ENCODE measurements at regions not wholly inside any gene's neighbourhood (a gene's known extent, or its start where the extent isn't known, plus 50 kb on each side); places are given as distances from the start of the nearest gene placed in this dataset.

GRCh38 chr15:88714782-88715372 lies 76.1 kb downstream of the ISG20 start:
- TF ChIP-seq, protein P1, sequence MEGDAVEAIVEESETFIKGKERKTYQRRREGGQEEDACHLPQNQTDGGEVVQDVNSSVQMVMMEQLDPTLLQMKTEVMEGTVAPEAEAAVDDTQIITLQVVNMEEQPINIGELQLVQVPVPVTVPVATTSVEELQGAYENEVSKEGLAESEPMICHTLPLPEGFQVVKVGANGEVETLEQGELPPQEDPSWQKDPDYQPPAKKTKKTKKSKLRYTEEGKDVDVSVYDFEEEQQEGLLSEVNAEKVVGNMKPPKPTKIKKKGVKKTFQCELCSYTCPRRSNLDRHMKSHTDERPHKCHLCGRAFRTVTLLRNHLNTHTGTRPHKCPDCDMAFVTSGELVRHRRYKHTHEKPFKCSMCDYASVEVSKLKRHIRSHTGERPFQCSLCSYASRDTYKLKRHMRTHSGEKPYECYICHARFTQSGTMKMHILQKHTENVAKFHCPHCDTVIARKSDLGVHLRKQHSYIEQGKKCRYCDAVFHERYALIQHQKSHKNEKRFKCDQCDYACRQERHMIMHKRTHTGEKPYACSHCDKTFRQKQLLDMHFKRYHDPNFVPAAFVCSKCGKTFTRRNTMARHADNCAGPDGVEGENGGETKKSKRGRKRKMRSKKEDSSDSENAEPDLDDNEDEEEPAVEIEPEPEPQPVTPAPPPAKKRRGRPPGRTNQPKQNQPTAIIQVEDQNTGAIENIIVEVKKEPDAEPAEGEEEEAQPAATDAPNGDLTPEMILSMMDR (IDR thresholded peaks at IDR 0.05; ENCODE audit: low read depth, low read length), result no peak
- TF ChIP-seq EZH2phosphoT487 (IDR thresholded peaks at IDR 0.05; ENCODE audit: low read depth), result no peak
- Histone ChIP-seq H3K36me3 (replicated peaks; ENCODE audit: low read depth, low read length) (no peaks in the 10 kb centered on the region), H3K4me3 (ENCODE audit: low read length) (no peak overlapping the region), H3K4me1 (ENCODE audit: low read length) (no peaks in the 10 kb centered on the region), H3K4me2 (ENCODE audit: low read length) (no peak overlapping the region), H3K9me3 (ENCODE audit: insufficient read depth, low read length) (no peaks in the 10 kb centered on the region), H3K9ac (ENCODE audit: low read length) (no peak overlapping the region), H2AFZ (ENCODE audit: low read depth, low read length) (no peak overlapping the region), H3K79me2 (ENCODE audit: low read length) (no peaks in the 10 kb centered on the region), H3K27ac (ENCODE audit: low read length) (no peak overlapping the region), H4K20me1 (ENCODE audit: insufficient read depth, low read length) (no peaks in the 10 kb centered on the region), H3K27me3 (ENCODE audit: low read depth, low read length) (peaks cover 43% of the 10 kb centered on the region)

GRCh38 chr15:88716543-88717381 lies 77.9 kb downstream of the ISG20 start:
- Histone ChIP-seq H3K4me3 (ENCODE audit: low read length) (no peak overlapping the region), H3K27me3 (ENCODE audit: low read depth, low read length) (peaks cover 34% of the 10 kb centered on the region), H3K9ac (ENCODE audit: low read length) (no peak overlapping the region), H3K36me3 (replicated peaks; ENCODE audit: low read depth, low read length) (no peaks in the 10 kb centered on the region), H3K9me3 (ENCODE audit: insufficient read depth, low read length) (no peaks in the 10 kb centered on the region), H2AFZ (ENCODE audit: low read depth, low read length) (no peak overlapping the region), H3K4me2 (ENCODE audit: low read length) (no peak overlapping the region), H3K79me2 (ENCODE audit: low read length) (no peaks in the 10 kb centered on the region), H3K27ac (ENCODE audit: low read length) (no peak overlapping the region), H3K4me1 (ENCODE audit: low read length) (no peaks in the 10 kb centered on the region), H4K20me1 (ENCODE audit: insufficient read depth, low read length) (no peaks in the 10 kb centered on the region)
- TF ChIP-seq, protein P1 (IDR thresholded peaks at IDR 0.05; ENCODE audit: low read depth, low read length), result no peak
- no peak for TF ChIP-seq EZH2phosphoT487 (IDR thresholded peaks at IDR 0.05; ENCODE audit: low read depth)

DNA sequence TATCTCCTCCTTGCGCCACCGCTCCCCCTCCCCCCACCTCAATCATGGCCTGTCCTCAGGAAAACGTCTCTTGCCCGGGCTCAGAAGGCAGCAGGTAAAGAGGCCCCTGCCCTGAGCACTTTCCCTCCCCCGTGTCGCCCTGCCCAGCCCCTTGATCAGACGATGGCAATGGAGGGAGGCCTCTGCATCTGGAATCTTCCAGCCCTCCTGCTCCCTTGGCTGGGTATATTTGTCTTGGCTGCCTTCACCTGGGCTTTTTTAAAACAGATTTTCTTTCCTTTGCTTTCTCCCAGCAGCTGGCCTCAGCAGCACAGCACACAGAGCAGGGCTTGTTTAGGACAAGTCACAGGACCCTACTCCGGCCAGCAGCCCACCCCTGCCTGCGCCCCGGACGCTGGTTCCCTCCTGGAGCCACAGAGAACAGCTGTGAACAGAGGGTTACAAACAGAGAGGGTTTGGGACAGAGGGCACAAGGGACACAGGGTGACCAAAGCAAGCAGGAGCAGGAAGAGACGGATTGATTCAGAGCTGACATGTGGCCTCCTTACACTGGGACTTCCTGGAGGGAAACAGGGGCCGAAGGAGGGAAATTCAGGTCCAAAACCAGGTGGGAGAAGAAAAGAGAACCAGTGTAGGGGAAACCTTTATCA lies 78.7 kb downstream of the ISG20 start:
- Histone ChIP-seq H3K27ac (ENCODE audit: low read length) (no peak overlapping the region), H3K36me3 (replicated peaks; ENCODE audit: low read depth, low read length) (no peaks in the 10 kb centered on the region), H3K4me1 (ENCODE audit: low read length) (no peaks in the 10 kb centered on the region), H3K9ac (ENCODE audit: low read length) (no peak overlapping the region), H3K4me3 (ENCODE audit: low read length) (no peak overlapping the region), H2AFZ (ENCODE audit: low read depth, low read length) (no peak overlapping the region), H3K9me3 (ENCODE audit: insufficient read depth, low read length) (no peaks in the 10 kb centered on the region), H3K79me2 (ENCODE audit: low read length) (no peaks in the 10 kb centered on the region), H3K4me2 (ENCODE audit: low read length) (no peak overlapping the region), H3K27me3 (ENCODE audit: low read depth, low read length) (peaks cover 29% of the 10 kb centered on the region), H4K20me1 (ENCODE audit: insufficient read depth, low read length) (no peaks in the 10 kb centered on the region)
- no peak for TF ChIP-seq EZH2phosphoT487 (IDR thresholded peaks at IDR 0.05; ENCODE audit: low read depth)
- TF ChIP-seq, protein P1 (IDR thresholded peaks at IDR 0.05; ENCODE audit: low read depth, low read length), result no peak

- Histone ChIP-seq H3K27me3 (ENCODE audit: low read depth, low read length) (peaks cover 17% of the 10 kb centered on the region), H4K20me1 (ENCODE audit: insufficient read depth, low read length) (no peaks in the 10 kb centered on the region), H3K79me2 (ENCODE audit: low read length) (no peaks in the 10 kb centered on the region), H2AFZ (ENCODE audit: low read depth, low read length) (no peak overlapping the region), H3K9ac (ENCODE audit: low read length) (no peak overlapping the region), H3K27ac (ENCODE audit: low read length) (no peak overlapping the region), H3K9me3 (ENCODE audit: insufficient read depth, low read length) (no peaks in the 10 kb centered on the region), H3K4me2 (ENCODE audit: low read length) (no peak overlapping the region), H3K36me3 (replicated peaks; ENCODE audit: low read depth, low read length) (no peaks in the 10 kb centered on the region), H3K4me1 (ENCODE audit: low read length) (no peaks in the 10 kb centered on the region), H3K4me3 (ENCODE audit: low read length) (no peak overlapping the region)
- no peak for TF ChIP-seq EZH2phosphoT487 (IDR thresholded peaks at IDR 0.05; ENCODE audit: low read depth)
- TF ChIP-seq, protein P1 (IDR thresholded peaks at IDR 0.05; ENCODE audit: low read depth, low read length), result no peak
These were observed 79.9 kb downstream of the ISG20 start for GRCh38 chr15:88718731-88719130.

Measured in OCI-LY3 (cell line).